Vagina (tissue), 2 donors: ENCODE measurements at regions not wholly inside any gene's neighbourhood (a gene's known extent, or its start where the extent isn't known, plus 50 kb on each side); places are given as distances from the start of the nearest gene placed in this dataset.

ENCODE experiments used
- CTCF ChIP-seq, 3 experiments: fragments of 450-650 bp in 2 of 3; fragments of 200-600 bp in 1 of 3; sonication (generic) in 1 of 3; IDR thresholded peaks; one replicate each; pipeline ENCODE4 v1.5.1; 2017 to 2019; ENCODE audit warnings: antibody characterized with exemption in 3 of 3, mild to moderate bottlenecking in 2 of 3, moderate library complexity in 2 of 3
- POLR2A ChIP-seq, 2 donors: fragments of 450-650 bp; IDR thresholded peaks; one replicate each; pipeline ENCODE4 v1.6.1; 2017; ENCODE audit warnings: antibody characterized with exemption in 2 of 2, mild to moderate bottlenecking in 2 of 2, moderate library complexity in 2 of 2
- POLR2AphosphoS5 ChIP-seq, 2 donors: sonication (generic); formaldehyde crosslinking; IDR thresholded peaks; one replicate each; pipeline ENCODE4 v1.9.0; 2017; ENCODE audit warnings: antibody characterized with exemption in 2 of 2, mild to moderate bottlenecking in 2 of 2, low read depth in 1 of 2; ENCODE audit not compliant: insufficient read depth in 1 of 2

GRCh38 chr14:35965400-35965799 is 139.3 kb downstream of the BRMS1L start:
- TF ChIP-seq POLR2A (IDR thresholded peaks at IDR 0.05) (no peak), CTCF (IDR thresholded peaks at IDR 0.05) (no peak), POLR2AphosphoS5 (IDR thresholded peaks at IDR 0.05; ENCODE audit: insufficient read depth in 1 of 2, low read depth in 1 of 2) (no peak)
